GM23338 (cell line): ENCODE measurements at regions not wholly inside any gene's neighbourhood (a gene's known extent, or its start where the extent isn't known, plus 50 kb on each side); places are given as distances from the start of the nearest gene placed in this dataset.

Source experiments
- ATAC-seq: fragments of 200-7000 bp; cut with Tn5 transposase; 3 replicates; pipeline ENCODE4 v1.9.1; 2020
- DNase-seq: peaks from one replicate; pipeline ENCODE4 v3.0.0-alpha.2; 2015; ENCODE audit warnings: low spot score
- H2AFZ ChIP-seq: fragments of 200-600 bp; sonication (generic); 2 replicates; pipeline ENCODE4 v1.8.0; 2016; ENCODE audit warnings: antibody characterized with exemption, mild to moderate bottlenecking, moderate library complexity
- H3F3A ChIP-seq: fragments of 200-600 bp; sonication (generic); replicated peaks from 2 replicates; pipeline ENCODE4 v1.8.0; 2017; ENCODE audit warnings: antibody characterized with exemption, mixed run types, low read depth
- H3K27ac ChIP-seq: fragments of 200-600 bp; sonication (generic); 2 replicates; pipeline ENCODE4 v1.6.1; 2016; ENCODE audit warnings: low read depth
- H3K27me3 ChIP-seq: fragments of 200-600 bp; sonication (generic); 2 replicates; pipeline ENCODE4 v1.8.0; 2016; ENCODE audit warnings: mild to moderate bottlenecking, mixed run types, moderate library complexity; ENCODE audit not compliant: insufficient read depth
- H3K36me3 ChIP-seq: fragments of 200-600 bp; sonication (generic); 2 replicates; pipeline ENCODE4 v1.8.0; 2016; ENCODE audit warnings: mild to moderate bottlenecking; ENCODE audit not compliant: insufficient read depth
- H3K4me1 ChIP-seq: fragments of 200-600 bp; sonication (generic); 2 replicates; pipeline ENCODE4 v1.8.0; 2016; ENCODE audit warnings: mild to moderate bottlenecking, moderate library complexity; ENCODE audit not compliant: insufficient read depth
- H3K4me2 ChIP-seq: fragments of 200-600 bp; sonication (generic); 2 replicates; pipeline ENCODE4 v1.7.1; 2017; ENCODE audit warnings: mixed run types
- H3K4me3 ChIP-seq: fragments of 200-600 bp; sonication (generic); 2 replicates; pipeline ENCODE4 v1.6.1; 2016; ENCODE audit warnings: mixed run types
- H3K79me2 ChIP-seq: fragments of 200-600 bp; sonication (generic); replicated peaks from 2 replicates; pipeline ENCODE4 v1.8.0; 2017; ENCODE audit warnings: mild to moderate bottlenecking; ENCODE audit not compliant: insufficient read depth
- H3K9me2 ChIP-seq: fragments of 200-600 bp; sonication (generic); 2 replicates; pipeline ENCODE4 v1.8.0; 2017; ENCODE audit not compliant: insufficient read depth
- H4K20me1 ChIP-seq: fragments of 200-600 bp; sonication (generic); replicated peaks from 2 replicates; pipeline ENCODE4 v1.8.0; 2017; ENCODE audit warnings: mild to moderate bottlenecking; ENCODE audit not compliant: insufficient read depth
- H3K27ac Mint-ChIP-seq: 2 replicates; pipeline ENCODE4 v1.8.0; 2020; ENCODE audit warnings: inconsistent platforms, mild to moderate bottlenecking, moderate library complexity, mixed read lengths
- H3K27me3 Mint-ChIP-seq: 3 replicates; pipeline ENCODE4 v1.8.0; 2022; ENCODE audit warnings: low read depth, mild to moderate bottlenecking, moderate library complexity, mixed read lengths, inconsistent platforms; ENCODE audit not compliant: insufficient read depth, poor library complexity
- H3K36me3 Mint-ChIP-seq: 3 replicates; pipeline ENCODE4 v1.8.0; 2021; ENCODE audit warnings: low read depth, mild to moderate bottlenecking, inconsistent platforms, moderate library complexity, mixed read lengths
- H3K4me1 Mint-ChIP-seq: 3 replicates; pipeline ENCODE4 v1.8.0; 2020; ENCODE audit warnings: mild to moderate bottlenecking, inconsistent platforms, mixed read lengths
- H3K4me3 Mint-ChIP-seq: 3 replicates; pipeline ENCODE4 v1.8.0; 2021; ENCODE audit warnings: moderate library complexity, mild to moderate bottlenecking, inconsistent platforms, mixed read lengths
- H3K9me3 Mint-ChIP-seq: 3 replicates; pipeline ENCODE4 v1.8.0; 2020; ENCODE audit warnings: moderate library complexity, mild to moderate bottlenecking, inconsistent platforms, mixed read lengths
- EZH2 ChIP-seq: fragments of 200-600 bp; sonication (generic); IDR thresholded peaks from one replicate; pipeline ENCODE4 v1.8.0; 2017; ENCODE audit warnings: antibody characterized with exemption, mild to moderate bottlenecking, low read depth; ENCODE audit not compliant: unreplicated experiment
- POLR2AphosphoS5 ChIP-seq: IDR thresholded peaks from 2 replicates; pipeline ENCODE4 v1.6.1; 2016; ENCODE audit warnings: antibody characterized with exemption, low read depth
- REST ChIP-seq: IDR thresholded peaks from one replicate; pipeline ENCODE4 v1.6.1; 2018; ENCODE audit warnings: antibody characterized with exemption; ENCODE audit not compliant: unreplicated experiment
- ZNF114 ChIP-seq: fragments of 250-450 bp; sonication (Bioruptor Pico); IDR thresholded peaks from 2 replicates; pipeline ENCODE4 v1.5.0; 2020; ENCODE audit warnings: mild to moderate bottlenecking, moderate library complexity
- ZNF462 ChIP-seq: fragments of 250-450 bp; sonication (Bioruptor Pico); IDR thresholded peaks from 2 replicates; pipeline ENCODE4 v1.5.0; 2020; ENCODE audit warnings: mild to moderate bottlenecking, moderate library complexity

GRCh38 chr9:85414390-85414789 lies 327.4 kb downstream of the AGTPBP1 start (continued):
- TF ChIP-seq ZNF462 (no peak), REST (no peak), ZNF114 (no peak)

- Mint-ChIP-seq H3K4me3 (no peak overlapping the region), H3K9me3 (no peaks in the 10 kb centered on the region), H3K36me3 (no peaks in the 10 kb centered on the region), H3K27me3 (peaks cover 2% of the 10 kb centered on the region), H3K27ac (no peak overlapping the region), H3K4me1 (no peaks in the 10 kb centered on the region)
- Histone ChIP-seq H3K4me3 (no peak overlapping the region), H3K79me2 (no peaks in the 10 kb centered on the region), H3F3A (no peaks in the 10 kb centered on the region), H3K9me2 (no peaks in the 10 kb centered on the region; the same call in 1 of the 2 replicates), H3K27ac (no peak overlapping the region), H2AFZ (no peak overlapping the region), H3K4me1 (no peaks in the 10 kb centered on the region), H3K36me3 (no peaks in the 10 kb centered on the region), H4K20me1 (no peaks in the 10 kb centered on the region), H3K4me2 (no peak overlapping the region), H3K27me3 (no peaks in the 10 kb centered on the region)
- ATAC-seq (no peak), DNase-seq (no peak)
- TF ChIP-seq POLR2AphosphoS5 (no peak), ZNF462 (no peak), EZH2 (no peak)
Measured at GRCh38 chr9:85408494-85408893, 333.3 kb downstream of the AGTPBP1 start.
